ENCODE measurements at regions not wholly inside any gene's neighbourhood (a gene's known extent, or its start where the extent isn't known, plus 50 kb on each side); places are given as distances from the start of the nearest gene placed in this dataset.

DNA sequence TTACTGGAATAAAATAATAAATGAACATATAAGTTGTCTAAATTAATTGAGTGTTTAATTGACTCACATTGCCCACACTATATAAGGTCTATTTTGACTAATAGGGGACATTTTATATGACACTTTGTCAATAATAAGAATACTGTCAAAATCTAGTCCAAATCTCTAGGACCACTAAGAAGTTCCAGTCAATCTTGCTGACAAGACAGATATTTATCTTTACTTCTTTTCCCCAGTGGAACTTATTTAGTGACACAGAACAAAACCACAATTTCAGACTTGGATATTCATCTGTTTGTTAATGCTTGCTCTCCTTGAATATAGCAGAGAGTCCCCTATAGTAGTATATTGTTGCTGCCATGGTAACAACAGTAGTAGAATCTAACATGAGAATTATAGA lies 954.6 kb upstream of the MANEA start:
- DNase-seq (ENCODE audit: low read depth, low spot score) (no peak), FAIRE-seq (no peak)
- H3K9me3 ChIP-seq (replicated peaks; ENCODE audit: control insufficient read depth, insufficient read depth, low read length) = no peaks in the 10 kb centered on the region
- no peaks in the 10 kb centered on the region for H3K79me2 ChIP-seq (ENCODE audit: control insufficient read depth, insufficient read depth, low read length)
- H2AFZ ChIP-seq (ENCODE audit: low read depth, low read length) = no peak overlapping the region
- no peaks in the 10 kb centered on the region for H3K4me1 ChIP-seq (ENCODE audit: control insufficient read depth, extremely low read depth, insufficient read depth, low read length)
- H3K4me2 ChIP-seq (ENCODE audit: insufficient read depth, low read length) = no peak overlapping the region
- TF ChIP-seq POLR2AphosphoS5 (IDR thresholded peaks at IDR 0.05; ENCODE audit: insufficient read depth, low read depth, low read length) (no peak), GATA2 (IDR thresholded peaks at IDR 0.05; ENCODE audit: insufficient read depth, insufficient read length, low read depth, low read length) (no peak), POLR2A (IDR thresholded peaks at IDR 0.05; ENCODE audit: low read depth, low read length) (no peak), MYC (IDR thresholded peaks at IDR 0.05; ENCODE audit: low read depth, low read length) (no peak), JUN (IDR thresholded peaks at IDR 0.05; ENCODE audit: borderline replicate concordance, insufficient read depth, insufficient read length, low read depth) (no peak), EZH2 (IDR thresholded peaks at IDR 0.05; ENCODE audit: borderline replicate concordance, low read depth, low read length, severe bottlenecking) (no peak), FOS (IDR thresholded peaks at IDR 0.05; ENCODE audit: borderline replicate concordance, insufficient read depth, low read length) (no peak)
- TF ChIP-seq, protein P1, sequence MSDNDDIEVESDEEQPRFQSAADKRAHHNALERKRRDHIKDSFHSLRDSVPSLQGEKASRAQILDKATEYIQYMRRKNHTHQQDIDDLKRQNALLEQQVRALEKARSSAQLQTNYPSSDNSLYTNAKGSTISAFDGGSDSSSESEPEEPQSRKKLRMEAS (IDR thresholded peaks at IDR 0.05; ENCODE audit: insufficient read depth, insufficient read length) = no peak
- TF ChIP-seq, protein P2, sequence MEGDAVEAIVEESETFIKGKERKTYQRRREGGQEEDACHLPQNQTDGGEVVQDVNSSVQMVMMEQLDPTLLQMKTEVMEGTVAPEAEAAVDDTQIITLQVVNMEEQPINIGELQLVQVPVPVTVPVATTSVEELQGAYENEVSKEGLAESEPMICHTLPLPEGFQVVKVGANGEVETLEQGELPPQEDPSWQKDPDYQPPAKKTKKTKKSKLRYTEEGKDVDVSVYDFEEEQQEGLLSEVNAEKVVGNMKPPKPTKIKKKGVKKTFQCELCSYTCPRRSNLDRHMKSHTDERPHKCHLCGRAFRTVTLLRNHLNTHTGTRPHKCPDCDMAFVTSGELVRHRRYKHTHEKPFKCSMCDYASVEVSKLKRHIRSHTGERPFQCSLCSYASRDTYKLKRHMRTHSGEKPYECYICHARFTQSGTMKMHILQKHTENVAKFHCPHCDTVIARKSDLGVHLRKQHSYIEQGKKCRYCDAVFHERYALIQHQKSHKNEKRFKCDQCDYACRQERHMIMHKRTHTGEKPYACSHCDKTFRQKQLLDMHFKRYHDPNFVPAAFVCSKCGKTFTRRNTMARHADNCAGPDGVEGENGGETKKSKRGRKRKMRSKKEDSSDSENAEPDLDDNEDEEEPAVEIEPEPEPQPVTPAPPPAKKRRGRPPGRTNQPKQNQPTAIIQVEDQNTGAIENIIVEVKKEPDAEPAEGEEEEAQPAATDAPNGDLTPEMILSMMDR (IDR thresholded peaks at IDR 0.05; ENCODE audit: extremely low read depth in 1 of 2, insufficient read depth in 1 of 2, low read depth in 1 of 2, low read length in 2 of 2) = no peak
- dilution Hi-C loops (cut with MboI; ENCODE audit: extremely low pct_ligation_motif_present, low sequenced_read_pairs) (no loop called here), intact Hi-C loops (cut with micrococcal nuclease) (no loop called here)
- no peaks in the 10 kb centered on the region for H3K27me3 ChIP-seq (ENCODE audit: control insufficient read depth in 2 of 2, insufficient read depth in 2 of 2, low read length in 2 of 2)
- ChIA-PET CTCF (no interaction called here), POLR2A (no interaction called here)
- H3K27ac ChIP-seq (ENCODE audit: insufficient read depth, low read depth, low read length) = no peak overlapping the region
- H4K20me1 ChIP-seq (replicated peaks; ENCODE audit: control insufficient read depth, extremely low read depth, insufficient read depth, low read length) = no peaks in the 10 kb centered on the region
- no peak overlapping the region for H3K4me3 ChIP-seq (replicated peaks in 1 of 3; ENCODE audit: insufficient read depth in 1 of 3, low read depth in 1 of 3, low read length in 3 of 3)
- H3K9me1 ChIP-seq (replicated peaks; ENCODE audit: control insufficient read depth, extremely low read depth, insufficient read depth, low read length) = no peaks in the 10 kb centered on the region
- no peak overlapping the region for H3K9ac ChIP-seq (replicated peaks; ENCODE audit: extremely low read depth, insufficient read depth, low read length)
- no peaks in the 10 kb centered on the region for H3K36me3 ChIP-seq (ENCODE audit: control insufficient read depth in 2 of 2, extremely low read depth in 1 of 2, insufficient read depth in 2 of 2, low read length in 2 of 2)
- BruUV-seq (replicated peaks) = no TSS peak
